Stimulated activated CD8-positive, alpha-beta memory T cell treated with anti-CD3 and anti-CD28 coated beads, Interleukin-12 subunit alpha, Interleukin-12 subunit beta, amount 100 ng/mL, for 24 hours (primary cell): ENCODE measurements at regions not wholly inside any gene's neighbourhood (a gene's known extent, or its start where the extent isn't known, plus 50 kb on each side); places are given as distances from the start of the nearest gene placed in this dataset.

Experiments
- DNase-seq: peaks from one replicate; pipeline ENCODE4 v3.0.0-alpha.2; 2020; ENCODE audit errors: extremely low read depth

- DNase-seq: no peak
Observed at GRCh38 chr22:48864748-48865147, 962.9 kb downstream of the BRD1 start.

- no peak for DNase-seq
Observed at GRCh38 chr22:48863965-48864528, 963.6 kb downstream of the BRD1 start.

GRCh38 chr22:48860557-48860956 is 967.1 kb downstream of the BRD1 start:
- DNase-seq: no peak

- no peak for DNase-seq
Observed at GRCh38 chr22:48858856-48859255, 968.8 kb downstream of the BRD1 start.

- DNase-seq: no peak
Observed at GRCh38 chr22:48858121-48858520, 969.6 kb downstream of the BRD1 start.

- DNase-seq: no peak
Observed at GRCh38 chr22:48857202-48857805, 970.4 kb downstream of the BRD1 start.

- DNase-seq: no peak
Observed at GRCh38 chr22:48856308-48856615, 971.4 kb downstream of the BRD1 start.

- DNase-seq: no peak
Observed at GRCh38 chr22:48855593-48856307, 971.9 kb downstream of the BRD1 start.

- DNase-seq: no peak
Observed at GRCh38 chr22:48855013-48855412, 972.7 kb downstream of the BRD1 start.

- DNase-seq: no peak
Observed at GRCh38 chr22:48853627-48854240, 973.9 kb downstream of the BRD1 start.

- DNase-seq: no peak
Observed at GRCh38 chr22:48851933-48852549, 975.6 kb downstream of the BRD1 start.

- DNase-seq: no peak
Observed at GRCh38 chr22:48850658-48851287, 976.9 kb downstream of the BRD1 start.

- no peak for DNase-seq
Observed at GRCh38 chr22:48849963-48850657, 977.6 kb downstream of the BRD1 start.

GRCh38 chr22:48849219-48849912 is 978.3 kb downstream of the BRD1 start:
- no peak for DNase-seq

- DNase-seq: no peak
Observed at GRCh38 chr22:48846200-48846599, 981.5 kb downstream of the BRD1 start.

GRCh38 chr22:48845356-48845936 is 982.2 kb downstream of the BRD1 start:
- no peak for DNase-seq

GRCh38 chr22:48844056-48844675 is 983.5 kb downstream of the BRD1 start:
- DNase-seq: no peak

- DNase-seq: no peak
Observed at GRCh38 chr22:48843640-48844039, 984.0 kb downstream of the BRD1 start.

- DNase-seq: no peak
Observed at GRCh38 chr22:48842976-48843375, 984.7 kb downstream of the BRD1 start.

GRCh38 chr22:48842583-48842945 is 985.1 kb downstream of the BRD1 start:
- no peak for DNase-seq
